ENCODE measurements at regions not wholly inside any gene's neighbourhood (a gene's known extent, or its start where the extent isn't known, plus 50 kb on each side); places are given as distances from the start of the nearest gene placed in this dataset.

DNA sequence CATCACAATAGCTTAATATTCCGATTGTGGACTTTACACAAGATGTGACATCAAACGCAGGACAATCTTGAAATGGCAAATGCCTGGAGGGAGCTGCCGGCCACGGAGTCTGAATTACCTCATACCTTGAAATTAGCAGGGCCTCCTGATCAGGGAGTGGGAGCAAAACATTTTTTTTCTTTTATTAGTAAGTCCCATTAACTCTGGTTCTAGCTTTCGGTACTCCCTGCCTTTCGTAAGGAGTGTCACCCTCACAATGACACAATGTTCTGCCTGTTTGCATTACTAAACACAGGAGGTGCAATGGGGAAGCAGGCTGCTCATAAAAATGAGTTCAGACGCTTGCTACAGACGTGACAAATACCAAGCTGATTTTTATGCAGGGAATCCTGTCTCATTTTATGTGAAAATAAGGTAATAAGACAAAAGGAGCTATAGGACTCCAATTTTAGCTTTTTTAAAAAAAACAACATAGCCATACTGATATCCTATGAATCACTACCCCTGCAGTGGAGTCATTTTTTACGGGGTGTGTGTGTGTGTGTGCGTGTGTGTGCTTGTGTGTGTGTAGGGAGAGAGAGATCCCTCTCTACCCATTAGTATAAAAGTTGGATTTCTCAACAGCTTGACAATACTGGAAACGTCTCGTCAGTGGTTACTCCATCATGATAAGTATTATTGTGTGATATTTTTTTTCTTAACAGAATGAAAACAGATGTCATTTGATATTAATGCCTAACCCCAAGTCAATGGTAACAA, 205.1 kb upstream of the RUNX1 start:
- no peak for DNase-seq

DNA sequence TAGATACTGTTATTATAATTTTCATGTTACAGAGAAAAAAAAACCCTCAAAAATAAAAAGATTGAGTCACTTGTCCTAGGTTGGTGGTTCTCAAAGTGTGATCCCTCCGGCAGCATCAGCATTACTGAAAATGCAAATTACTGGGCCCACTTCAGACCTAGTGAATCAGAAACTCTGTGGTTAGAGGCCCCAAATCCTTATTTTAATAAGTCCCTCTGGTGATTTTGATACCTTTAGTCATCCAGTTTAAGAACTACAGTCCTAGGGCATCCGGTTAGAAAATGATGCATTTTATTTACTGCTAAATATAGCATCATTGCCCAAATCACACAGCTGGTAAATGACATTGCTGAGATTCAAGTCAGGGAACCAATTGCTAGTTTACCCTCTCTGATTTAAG, 203.7 kb upstream of the RUNX1 start:
- DNase-seq = no peak

GRCh38 chr21:35249636-35250035, 200.5 kb upstream of the RUNX1 start:
- DNase-seq = no peak

GRCh38 chr21:35245879-35246278, 196.8 kb upstream of the RUNX1 start:
- no peak for DNase-seq

GRCh38 chr21:35244514-35244913, 195.4 kb upstream of the RUNX1 start:
- no peak for DNase-seq

- no peak for DNase-seq
Measured at GRCh38 chr21:35243171-35243570, 194.1 kb upstream of the RUNX1 start.

- DNase-seq = no peak
Measured at GRCh38 chr21:35239811-35240219, 190.7 kb upstream of the RUNX1 start.

GRCh38 chr21:35238119-35238518, 189.0 kb upstream of the RUNX1 start:
- DNase-seq = no peak

DNA sequence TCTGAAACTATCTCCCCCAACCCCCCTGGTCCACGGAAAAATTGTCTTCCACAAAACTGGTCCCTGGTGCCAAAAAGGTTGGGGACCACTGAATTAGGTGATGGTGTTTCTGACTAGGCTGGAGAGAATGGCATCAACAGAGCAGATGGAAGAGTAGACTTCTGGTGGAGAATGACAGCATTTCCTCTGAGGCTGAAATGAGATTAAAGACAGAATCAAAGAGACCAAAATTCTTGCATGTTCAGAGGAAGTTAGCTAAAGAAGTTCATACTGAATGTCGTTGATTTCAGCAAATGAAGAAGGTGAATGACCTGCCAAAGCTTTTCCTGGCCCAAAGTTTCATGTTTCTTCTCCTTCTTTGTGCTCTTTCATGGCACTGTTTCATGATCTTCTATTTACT, 188.2 kb upstream of the RUNX1 start:
- no peak for DNase-seq

DNA sequence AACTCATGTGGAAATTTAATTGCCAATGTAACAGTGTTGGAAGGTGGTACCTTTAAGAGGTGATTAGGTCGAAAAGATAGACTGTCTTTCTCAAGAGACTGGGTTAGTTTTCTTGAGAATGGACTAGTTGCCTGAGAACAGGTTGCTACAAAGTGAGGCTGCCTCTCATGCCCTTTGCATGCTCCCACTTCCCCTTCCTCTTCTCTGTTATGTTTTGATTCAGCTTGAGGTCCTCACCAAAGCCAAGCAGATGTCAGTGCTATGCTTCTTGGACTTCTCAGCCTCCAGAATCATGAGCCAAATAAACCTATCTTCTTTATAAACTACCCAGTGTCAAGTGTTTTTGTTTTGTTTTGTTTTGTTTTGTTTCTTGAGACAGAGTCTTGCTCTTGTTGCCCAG, 187.0 kb upstream of the RUNX1 start:
- no peak for DNase-seq

- no peak for DNase-seq
Measured at GRCh38 chr21:35234725-35235124, 185.6 kb upstream of the RUNX1 start.

DNA sequence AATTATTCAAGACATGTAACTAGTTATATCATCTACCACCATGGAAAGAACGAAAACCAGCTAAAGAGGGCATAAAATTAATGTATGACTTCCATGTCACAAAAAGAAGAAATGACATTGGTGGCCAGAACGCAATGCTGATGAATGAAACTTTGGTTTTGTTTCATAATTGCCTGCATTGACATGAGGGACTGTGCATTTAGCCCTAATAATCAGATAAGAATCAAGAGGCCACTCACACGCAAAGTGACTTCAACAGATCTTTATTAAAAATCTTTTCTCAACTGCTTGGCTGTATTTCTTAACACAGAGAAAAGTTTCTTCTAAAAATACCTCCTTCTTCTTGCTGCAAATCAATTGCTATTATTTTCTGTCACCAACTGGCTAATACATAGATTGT, 184.7 kb upstream of the RUNX1 start:
- DNase-seq = no peak

DNA sequence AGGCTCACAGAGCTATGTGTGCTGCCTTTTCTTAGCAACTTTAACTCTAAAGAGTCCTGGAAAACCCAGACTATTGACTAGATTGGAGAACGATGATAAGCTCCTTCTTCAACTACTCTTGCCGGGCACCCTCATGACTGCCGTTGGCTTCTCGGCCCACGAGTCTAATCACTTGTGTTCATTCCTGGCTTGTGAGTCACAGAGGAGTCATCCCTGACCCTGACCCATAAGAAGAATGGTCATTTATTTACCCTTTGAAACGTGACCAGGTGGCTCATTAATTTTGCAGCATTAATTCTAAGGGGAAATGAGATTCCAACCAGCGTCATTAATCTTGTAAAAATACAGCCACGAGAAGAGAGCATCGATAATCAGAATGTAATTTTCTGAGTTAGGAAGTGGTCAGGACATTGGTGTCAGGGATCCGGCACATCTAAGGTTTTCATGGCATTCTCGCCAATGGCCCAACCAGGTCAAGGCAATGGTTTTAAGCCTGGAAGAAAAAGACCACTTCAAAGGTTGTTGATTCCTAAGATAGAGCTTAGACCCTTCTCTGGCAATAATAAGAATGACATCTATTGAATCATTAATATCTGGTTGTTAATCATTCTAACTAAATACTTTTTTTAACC, 183.6 kb upstream of the RUNX1 start:
- DNase-seq = no peak

GRCh38 chr21:35231090-35231489, 182.0 kb upstream of the RUNX1 start:
- no peak for DNase-seq

GRCh38 chr21:35229290-35229689, 180.2 kb upstream of the RUNX1 start:
- DNase-seq = no peak

- no peak for DNase-seq
Measured at GRCh38 chr21:35227786-35228185, 178.7 kb upstream of the RUNX1 start.

DNA sequence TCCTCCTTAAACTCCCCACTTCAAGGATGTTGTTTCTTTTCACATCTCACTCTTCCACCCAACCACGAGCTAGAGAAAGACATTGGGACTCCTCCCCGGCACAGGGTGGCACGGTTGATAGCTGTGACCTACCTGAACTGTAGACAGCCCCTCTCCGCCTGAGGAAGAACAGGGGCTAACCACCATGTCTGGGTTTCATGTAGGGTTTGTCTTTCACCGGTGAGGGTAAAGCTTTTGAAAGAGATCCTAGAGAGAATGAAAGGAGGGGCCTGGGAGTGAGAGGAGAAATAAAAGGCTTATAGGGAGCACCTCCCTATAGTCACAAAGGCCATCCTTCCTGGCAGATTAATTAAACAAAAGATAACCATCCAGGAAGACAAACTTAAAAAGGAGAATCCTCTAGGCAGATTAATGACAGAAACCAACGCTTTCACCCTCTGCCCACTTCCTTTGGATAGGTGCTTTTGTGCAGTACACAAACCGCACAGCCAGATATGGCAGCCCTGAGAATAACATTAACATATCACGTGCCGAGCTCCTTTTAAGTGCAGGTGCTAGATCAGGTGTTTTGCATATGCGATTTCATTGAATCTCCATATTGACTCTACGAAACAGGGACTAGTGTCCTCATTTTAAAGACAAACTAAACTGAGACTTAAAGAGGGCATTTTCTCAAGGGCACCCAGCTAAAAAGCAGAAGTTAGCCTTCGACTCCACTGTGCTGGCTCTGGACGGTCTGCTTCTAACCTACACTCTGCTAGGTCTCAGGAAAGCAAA, 178.1 kb upstream of the RUNX1 start:
- DNase-seq = no peak

DNA sequence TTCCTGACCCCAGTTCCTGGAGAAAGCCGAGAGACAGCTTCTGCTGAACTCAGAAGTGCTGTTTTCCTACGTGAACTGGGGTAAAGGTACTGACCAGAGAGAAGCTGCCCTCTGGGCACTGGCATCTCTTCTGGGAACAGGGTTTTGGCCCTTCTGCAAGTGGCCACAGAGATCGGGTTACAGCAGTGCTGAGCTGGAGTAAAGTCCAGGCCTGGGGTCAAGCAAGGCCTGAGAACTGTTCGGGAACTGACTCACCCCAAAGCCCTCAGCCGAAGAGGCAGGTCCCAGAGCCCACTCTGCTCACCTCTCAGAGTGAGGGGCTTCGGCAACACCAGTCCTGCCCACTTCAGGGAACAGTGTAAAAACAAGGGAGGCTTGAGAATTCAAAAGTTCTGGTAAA, 177.2 kb upstream of the RUNX1 start:
- DNase-seq = no peak

GRCh38 chr21:35225573-35225972, 176.5 kb upstream of the RUNX1 start:
- no peak for DNase-seq

- DNase-seq = no peak
Measured at GRCh38 chr21:35223480-35224156, 174.5 kb upstream of the RUNX1 start.

DNA sequence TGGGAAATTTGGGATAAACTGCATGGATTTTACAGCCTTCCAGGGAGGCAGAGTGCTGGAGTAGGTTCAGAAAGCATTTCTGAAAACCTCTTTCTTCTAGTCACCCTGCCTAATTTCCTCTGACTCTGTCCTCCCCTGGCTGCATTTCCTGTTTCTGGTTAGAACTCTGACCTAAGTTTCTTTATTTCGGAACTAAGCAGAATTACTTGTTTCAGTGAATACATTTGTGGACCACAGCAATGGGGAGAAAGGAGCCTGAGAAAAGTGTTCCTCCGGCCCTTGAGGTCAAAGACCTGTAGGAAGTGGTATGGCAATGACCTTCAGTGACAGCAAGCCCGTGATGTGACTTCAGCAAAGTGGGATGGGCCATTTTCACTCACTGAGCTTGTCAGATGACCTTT, 173.4 kb upstream of the RUNX1 start:
- DNase-seq = no peak

DNA sequence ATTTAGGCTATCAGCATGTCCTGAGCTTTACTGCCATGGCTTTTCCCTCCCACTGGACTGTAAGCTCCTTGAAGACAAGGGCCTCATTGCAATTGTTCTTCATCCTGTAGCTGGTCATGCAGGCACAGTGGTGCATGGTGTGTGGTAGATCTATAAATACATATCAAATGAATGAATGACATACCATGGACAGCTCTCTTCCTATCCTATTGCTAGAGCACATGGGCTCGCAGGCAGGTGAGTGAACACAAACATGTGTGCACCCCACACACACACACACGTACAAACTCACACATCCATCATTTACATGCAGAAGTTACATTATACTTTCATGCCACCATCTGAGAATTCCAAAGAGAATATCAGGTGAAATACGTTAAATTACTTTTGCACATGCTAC, 172.9 kb upstream of the RUNX1 start:
- DNase-seq = no peak

GRCh38 chr21:35220301-35220700, 171.2 kb upstream of the RUNX1 start:
- no peak for DNase-seq
